H4 (cell line): ENCODE measurements at regions not wholly inside any gene's neighbourhood (a gene's known extent, or its start where the extent isn't known, plus 50 kb on each side); places are given as distances from the start of the nearest gene placed in this dataset.
A peak's percentile ranks its signal among the peaks of the same experiment; 100 is the strongest.
"Not testable (repeated sequence)": the region's sequence is repeated elsewhere in the genome, so short reads cannot be mapped to it uniquely, and the experiment has no call there.

Source experiments
- DNase-seq: peaks from one replicate; pipeline ENCODE4 v3.0.0-alpha.2; 2015; ENCODE audit warnings: low spot score

DNA sequence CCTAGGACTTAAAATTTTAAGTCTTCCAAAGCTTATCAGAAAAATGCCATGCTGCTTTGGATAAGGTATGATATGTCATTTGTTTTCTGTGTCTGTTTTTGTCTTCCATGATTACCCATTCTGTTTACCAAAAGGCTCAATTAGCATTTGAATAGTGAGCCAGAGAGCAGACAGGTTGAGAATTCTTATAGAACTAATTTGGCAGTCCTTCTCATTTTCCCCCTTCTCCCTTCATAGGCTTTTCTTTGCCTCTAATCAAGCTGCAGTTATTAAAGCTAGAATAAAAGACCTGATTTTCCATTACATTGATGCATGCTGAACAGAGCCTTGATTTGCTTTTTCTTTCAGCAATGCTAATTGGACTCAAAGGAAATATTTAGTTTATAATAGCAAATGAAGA is 993.0 kb downstream of the MAT2B start:
- DNase-seq = no peak

DNA sequence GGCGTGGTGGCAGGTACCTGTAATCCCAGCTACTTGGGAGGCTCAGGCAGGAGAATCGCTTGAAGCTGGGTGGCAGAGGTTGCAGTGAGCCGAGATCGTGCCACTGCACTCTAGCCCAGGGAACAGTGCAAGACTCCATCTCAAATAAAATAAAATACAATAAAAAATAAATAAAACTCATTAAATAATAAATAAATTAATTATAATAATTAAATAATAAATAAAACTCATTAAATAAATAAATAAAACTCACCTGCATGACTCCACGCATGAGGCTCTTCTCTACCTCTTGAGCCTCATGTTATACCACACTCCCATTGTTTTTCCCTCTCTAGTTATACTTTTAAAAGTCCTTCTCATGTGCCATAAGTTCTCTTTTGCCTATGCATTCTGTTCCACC is 995.4 kb downstream of the MAT2B start:
- no peak for DNase-seq

DNA sequence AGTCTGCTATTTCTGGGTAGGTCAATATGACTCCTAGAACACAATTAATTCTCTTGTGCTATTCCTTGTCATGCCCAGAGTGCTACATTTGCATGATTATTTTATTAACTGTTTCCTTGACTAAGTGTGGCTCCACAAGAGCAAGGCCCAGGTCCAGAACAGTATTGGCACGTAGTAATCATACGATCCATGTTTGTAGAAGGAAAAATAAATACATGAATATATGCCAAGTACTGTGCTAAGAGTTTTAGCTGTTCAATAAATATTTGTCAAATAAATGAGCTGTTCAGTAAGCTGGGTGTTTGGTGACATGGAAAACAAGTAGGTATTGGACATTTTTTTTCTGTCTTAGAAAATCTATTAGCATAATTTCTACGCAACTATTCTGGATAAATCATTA is 995.9 kb downstream of the MAT2B start:
- DNase-seq = no peak

DNA sequence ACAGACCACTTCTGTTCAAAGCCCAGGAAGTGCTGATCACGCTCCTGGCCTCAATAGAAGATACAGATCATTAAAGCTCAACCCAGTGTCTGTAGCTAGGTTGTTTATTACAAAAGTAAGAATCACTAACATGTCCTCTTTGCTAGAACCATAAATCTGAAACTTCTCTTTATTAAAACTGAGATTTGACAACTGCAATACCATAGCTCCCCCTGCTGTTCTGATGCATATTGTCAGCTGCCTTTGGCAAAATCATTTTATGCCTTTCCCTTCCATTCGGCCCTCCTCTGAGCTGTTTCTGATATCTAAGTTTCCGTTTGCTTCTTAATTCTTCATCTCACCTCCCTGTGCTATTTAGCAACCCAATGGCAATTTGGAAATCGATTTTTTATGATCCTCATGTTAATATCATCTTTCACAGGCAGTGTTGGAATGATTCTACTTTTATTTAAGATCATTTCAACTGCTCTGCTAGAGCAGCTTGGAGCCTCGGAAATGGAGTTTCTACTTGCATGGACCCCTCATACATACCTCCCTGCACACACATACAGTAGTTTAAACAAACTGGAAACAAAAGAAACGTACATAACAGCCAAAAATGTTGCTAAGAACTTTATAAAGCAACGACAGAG is 998.8 kb downstream of the MAT2B start:
- DNase-seq = peak; percentile 49

DNA sequence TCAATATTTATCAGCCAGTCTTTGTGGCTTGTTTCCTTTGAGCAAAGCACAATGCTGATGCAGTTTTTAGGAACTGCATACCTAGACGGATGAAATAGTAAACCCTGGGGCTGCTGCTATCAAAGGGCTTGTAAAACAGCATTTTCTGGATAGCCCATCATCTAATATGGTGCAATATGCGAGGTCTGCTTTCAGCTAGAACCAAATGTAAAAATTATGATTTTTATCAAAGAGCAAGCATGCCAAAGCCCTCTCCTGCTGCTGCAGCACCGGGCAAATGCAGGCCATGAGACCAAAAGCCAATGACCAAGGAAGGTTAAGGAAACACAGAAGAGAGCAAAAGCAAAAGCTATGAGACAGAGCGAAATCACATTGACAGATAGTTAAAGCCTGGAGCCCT is 1000.4 kb downstream of the MAT2B start:
- no peak for DNase-seq

DNA sequence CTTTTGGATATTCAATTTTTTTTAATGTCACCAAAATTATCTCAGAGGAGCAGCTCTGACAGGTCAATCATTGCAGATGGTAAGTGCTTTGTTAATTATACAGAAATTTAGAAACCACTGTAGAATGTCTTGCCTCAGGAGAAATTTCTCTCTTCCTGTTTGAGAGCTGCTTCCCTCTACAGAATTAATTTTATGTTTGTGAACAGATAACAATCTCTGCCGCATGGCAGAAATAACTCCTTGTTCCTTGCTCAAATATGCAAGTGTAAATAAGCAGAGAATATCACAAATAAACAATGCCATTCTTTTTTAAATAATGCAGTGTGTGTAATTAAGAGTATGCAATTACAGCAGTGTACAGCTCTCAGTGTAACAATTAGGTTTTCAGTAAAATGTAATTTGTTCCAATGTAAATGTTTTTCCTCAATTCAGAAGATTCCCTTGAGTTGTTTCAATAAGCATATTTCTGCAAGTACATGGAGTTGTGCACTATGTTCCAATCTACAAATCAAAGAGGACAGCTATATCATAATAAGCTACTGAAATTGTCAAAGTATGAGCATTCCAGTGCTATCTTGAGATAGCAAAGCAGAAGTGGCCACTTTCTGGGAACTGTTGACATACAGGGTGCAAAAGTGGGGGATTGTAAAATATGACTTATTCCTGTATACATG is 1012.8 kb downstream of the MAT2B start:
- DNase-seq = peak; percentile 5

DNA sequence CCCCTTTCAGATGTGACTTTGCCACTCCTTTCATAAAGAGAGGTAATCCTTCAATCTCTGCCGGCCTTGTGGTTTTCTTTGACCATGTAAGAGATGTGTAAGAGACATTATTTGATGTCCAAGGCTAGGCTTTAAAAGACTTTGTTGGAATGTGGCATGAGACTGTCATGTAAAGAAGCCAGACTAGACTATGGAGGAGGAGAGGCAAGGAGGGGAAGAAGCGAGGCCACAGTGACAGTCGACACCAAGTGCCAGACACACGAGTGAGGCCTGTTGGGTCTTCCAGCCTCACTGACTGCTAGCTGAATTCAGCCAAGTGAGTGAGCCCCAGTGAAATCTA is 1013.3 kb downstream of the MAT2B start:
- no peak for DNase-seq

DNA sequence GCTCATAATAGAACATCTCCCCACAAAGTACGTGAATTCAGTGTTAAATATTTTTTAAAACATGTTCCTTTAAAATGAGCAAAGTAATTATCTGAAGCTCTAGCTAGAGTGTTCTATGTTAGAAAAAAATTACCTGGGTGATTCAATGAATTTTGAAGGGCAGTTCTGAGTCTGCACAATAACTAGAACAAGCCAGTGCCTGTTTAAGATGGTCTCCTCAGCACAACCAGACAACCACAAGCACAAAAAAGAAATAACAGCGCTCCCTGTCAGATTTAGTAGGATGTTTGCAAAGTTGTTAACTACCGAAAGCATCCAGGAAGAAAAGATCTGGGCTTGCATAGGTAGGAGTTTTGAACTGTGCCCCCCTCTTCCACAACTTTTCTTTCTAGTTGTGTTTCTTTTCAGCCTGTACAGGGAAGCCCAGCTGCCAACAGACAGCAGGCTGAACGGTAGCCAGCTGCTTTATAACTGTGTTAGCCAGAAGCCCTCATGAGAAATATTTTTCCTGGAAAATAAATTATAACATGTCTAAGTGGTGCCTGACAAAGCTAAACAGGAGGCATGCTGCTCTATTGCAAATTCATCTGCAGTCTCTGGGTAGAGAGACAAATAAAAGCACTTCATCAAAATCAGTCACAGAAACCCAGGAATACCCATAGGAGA is 1026.9 kb downstream of the MAT2B start:
- DNase-seq = no peak

DNA sequence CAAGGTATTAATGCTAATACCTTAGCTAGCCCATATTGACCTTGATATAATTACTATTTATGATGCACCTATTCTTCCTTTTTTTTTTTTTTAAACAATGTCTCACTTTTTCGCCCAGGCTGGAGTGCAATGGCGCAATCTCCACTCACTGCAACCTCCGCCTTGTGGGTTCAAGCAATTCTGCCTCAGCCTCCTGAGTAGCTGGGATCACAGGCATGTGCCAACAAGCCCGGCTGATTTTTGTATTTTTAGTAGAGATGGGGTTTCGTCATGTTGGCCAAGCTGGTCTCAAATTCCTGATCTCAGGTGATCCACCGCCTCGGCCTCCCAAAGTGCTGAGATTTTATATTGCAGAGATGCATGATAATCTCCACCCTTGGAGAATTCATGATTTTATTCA is 1028.0 kb downstream of the MAT2B start:
- not testable (repeated sequence) for DNase-seq

DNA sequence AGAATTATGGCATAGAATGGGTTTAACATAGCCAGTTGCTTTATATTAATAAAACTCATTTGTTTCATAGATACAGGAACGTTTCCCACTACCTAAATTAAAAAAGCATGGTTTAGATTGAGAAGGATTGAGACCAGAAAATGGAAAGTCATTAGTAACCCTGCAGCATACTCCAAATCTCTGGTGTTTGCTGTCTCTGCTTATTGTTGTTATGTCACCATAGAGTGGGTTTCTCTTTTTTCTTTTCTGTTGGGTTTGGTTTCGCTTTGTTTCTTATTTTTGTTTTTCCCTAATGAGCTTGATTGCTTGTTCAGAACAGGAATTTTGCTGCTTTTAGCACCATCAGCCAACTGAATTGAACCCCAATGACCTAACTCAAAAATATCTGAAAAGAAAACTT is 1034.8 kb downstream of the MAT2B start:
- no peak for DNase-seq

DNA sequence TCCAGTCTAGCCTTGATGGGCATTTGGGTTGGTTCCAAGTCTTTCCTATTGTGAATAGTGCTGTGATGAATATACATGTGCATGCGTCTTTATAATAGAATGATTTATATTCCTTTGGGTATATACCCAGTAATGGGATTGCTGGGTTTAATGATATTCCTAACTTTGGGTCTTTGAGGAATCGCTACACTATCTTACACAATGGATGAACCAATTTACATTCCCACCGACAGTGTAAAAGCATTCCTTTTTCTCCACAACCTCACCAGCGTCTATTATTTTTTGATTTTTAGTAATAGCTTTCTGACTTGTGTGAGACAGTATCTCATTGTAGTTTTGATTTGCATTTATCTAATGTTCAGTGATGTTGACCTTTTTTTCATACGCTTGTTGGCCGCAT is 1040.1 kb downstream of the MAT2B start:
- no peak for DNase-seq

DNA sequence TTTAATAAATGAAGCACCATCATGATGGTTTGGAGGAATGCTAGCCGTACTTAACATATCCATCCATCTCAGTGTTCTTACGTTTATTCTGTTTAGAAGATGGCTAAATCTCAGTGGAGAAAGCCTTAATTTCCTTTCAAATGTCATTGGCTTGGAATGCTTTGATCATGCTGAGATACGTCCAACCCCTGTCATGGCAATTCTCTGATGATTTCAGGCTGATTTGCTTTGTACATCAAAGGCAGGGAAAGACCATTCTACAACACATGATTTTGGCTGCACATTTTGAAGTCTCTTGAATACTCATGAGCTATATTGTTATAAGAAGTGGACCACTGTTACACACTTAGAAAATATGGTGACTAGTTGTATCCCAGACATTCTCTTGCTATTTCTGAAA is 1048.4 kb downstream of the MAT2B start:
- DNase-seq = no peak

DNA sequence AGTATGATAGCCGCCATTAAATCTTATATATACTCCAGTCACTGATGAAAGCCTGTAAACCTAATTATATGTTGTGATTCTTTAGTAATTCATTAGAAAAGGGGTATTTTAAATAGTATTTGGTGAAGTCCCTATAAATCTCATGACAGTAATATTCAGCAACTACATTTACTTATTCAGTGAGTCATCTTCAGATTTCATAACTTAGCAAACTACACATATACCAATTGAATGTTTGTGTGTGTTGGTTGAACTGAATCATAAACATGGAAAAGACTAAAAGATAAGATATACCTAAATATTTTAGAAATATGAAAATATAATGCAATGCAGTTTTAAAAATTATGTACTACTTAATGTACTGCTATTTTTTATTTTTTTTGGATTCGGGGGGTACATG is 1050.4 kb downstream of the MAT2B start:
- no peak for DNase-seq

DNA sequence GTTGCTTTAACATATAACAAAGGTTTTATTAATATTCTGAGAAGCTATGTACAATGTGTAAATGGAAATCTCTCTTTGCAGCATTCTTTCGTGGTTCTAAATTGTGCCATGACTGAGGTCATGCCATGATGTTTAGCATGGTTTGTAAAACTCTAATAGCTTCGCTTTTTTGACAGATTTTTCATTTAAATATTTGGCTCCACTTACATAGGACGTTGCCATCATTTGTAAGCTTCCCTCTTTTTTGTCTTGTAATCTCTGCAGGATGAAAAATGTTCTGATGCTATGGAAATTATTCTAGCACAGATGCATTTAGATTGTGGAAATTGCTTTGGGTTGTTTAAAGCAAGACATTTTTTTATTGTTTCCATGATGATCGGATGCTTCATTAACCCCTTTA is 1054.8 kb downstream of the MAT2B start:
- no peak for DNase-seq

DNA sequence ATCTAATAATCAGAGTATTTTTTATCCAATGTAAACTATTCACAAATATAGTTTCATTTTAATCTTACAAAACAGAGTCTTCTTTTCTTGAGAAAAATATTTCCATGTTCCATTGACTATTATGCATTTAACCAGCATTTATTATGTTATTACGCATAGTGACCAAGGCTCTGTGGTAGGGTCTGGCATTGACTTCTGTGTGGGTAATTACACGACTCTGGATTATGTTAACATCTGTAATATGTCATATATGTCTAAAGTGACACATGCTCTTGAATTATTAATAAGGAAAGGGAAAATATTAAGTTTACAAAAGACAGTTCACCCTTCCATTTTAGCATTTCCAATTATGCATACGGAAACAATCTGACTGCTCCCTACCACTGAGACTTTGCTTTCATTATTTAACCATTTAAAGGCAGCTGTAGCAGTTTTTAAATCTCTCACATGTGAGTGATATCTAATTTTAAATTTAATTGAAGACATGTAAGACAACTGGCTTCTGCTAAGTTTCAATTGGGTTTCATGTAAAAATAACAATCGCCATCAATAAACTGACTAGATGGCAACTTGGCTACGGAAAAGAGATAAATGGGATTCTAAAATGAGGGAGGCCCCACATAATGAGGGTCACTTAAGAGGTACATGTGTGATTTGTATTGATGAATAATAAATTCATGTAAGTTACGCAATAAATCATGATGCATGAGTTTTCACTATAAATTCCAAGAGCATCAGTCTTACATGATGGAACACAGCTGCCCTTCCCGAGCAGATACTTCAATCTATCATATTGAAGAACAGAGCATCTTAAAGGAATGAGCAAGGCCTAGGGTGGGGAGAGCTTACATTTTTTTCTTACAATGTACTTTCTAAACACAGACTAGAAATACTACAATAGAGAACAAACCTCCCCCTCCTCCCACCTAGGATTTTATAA is 1056.8 kb downstream of the MAT2B start:
- DNase-seq = no peak

DNA sequence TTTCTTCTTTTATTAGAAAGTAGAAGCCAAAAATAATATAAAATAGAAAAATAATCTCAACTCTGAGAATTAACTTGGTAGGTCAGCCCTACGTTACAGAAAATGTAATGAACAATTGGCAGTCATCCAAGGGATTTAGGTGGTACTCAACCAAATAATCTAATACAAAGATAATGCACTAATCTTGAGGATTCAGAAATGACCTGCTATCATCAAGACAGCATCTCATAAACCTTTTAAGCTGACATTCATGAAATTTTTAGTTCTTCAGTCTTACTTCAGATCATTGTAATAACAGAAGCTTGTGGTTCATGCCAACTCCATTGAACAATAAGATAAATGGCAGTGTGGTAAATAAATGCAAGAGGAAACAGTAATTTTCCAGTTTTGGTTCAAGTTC is 1058.0 kb downstream of the MAT2B start:
- no peak for DNase-seq

DNA sequence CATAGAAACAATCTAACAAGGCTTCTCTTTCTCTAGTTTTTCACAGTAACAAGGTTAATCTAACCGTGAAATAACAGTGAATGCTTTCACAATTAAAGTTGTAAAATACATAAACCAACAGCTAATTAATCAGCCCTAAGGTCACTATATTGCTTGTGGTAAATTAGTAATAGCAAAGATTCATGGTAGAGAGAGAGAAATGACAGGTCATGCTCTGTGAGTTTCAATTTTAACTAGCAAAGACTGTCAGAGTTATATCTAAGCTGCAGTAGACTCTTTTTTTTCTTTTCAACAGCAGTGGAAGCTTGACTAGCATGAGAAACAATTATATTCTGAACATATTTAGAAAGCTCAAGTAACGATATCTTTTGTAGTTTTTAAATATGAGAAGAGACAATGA is 1068.0 kb downstream of the MAT2B start:
- no peak for DNase-seq

DNA sequence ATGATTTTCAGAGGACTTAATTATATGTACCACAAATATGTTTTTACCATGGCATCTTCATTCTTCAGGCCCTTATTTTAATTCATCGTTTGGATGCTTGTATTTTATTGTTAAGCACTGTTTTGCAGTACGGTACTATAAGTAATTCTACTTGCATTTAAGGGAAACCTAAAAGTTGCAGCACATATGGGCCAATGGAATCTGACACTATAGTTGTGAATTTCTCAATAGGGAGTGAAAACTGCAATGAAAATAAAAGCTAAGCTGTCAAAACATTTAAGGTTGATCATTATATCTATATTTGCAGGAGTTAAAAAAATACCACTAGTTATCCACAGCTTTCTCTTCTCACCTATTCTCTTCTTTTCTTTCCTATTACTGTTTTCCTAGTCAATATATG is 1071.8 kb downstream of the MAT2B start:
- no peak for DNase-seq

DNA sequence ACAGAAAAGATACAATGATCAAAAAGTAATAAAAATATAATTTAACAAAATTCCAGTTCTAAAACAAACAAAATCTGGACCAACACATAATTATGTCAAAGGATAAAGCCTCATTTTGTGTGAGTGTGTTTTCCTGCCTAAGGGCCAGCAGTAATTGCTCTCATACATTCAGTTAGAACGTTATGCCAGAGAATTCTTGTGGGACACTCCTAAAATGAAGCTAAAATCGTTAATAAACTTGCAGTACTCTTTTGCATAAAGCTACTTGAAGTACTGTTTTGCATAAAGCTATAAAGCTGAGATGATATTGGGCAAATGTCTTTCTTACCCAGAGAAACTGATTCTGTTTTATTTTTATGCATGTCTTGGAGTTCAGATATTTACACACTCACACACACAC is 1072.3 kb downstream of the MAT2B start:
- DNase-seq = no peak

DNA sequence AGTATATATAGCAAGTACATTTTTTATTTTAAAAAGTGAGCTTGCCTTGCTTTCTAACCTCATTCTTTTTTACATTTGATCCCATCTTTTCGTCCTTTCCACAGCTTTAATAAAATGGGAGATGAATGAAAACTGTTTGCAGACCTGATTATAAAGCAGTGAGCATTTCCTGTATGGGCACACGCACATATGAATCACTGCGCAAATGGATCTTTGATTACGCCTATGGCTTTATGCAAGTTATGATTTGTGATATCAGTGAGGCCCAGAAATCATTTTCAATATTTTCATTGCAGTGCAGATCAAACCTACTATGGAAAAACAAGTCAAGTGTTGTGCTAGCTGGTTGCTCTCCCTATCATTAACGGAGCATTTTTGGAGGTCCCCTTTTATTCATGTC is 1073.0 kb downstream of the MAT2B start:
- DNase-seq = no peak

DNA sequence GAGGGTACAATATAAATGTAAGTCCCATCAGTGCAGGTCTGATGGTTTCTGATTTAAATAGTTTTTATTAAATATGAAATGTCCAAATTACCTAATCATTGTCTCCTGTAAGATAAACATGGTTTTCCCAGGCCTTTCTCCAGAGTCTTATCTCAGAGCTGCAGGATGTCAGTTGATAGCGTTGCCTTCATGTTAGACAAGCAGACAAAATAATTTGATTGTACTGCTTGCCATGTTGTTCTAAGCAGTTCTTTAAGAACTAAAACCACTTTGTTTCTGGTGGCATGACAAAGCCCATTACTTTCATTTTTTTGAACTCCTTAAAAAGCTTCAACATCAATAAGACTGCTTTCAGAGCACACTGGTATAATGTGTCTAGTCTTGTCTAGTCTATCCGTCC is 1073.5 kb downstream of the MAT2B start:
- no peak for DNase-seq

DNA sequence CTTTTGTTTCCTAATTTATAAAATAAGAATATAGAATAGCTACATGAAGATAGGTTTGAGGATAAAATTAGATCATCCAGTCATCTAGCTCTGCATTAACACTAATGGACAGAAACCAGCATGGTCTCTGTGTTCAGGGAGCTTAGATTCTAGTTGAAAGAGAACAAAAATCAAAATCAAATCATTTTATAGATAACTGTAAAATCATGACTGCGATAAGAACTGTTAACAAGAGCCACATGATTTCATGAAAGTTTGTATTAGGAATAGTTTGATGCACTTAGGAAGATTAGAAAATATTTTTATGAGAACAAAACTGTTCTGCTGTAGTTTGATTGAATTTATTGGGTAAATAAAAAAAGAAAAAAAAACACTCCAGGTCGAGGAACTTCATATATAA is 1074.7 kb downstream of the MAT2B start:
- no peak for DNase-seq

DNA sequence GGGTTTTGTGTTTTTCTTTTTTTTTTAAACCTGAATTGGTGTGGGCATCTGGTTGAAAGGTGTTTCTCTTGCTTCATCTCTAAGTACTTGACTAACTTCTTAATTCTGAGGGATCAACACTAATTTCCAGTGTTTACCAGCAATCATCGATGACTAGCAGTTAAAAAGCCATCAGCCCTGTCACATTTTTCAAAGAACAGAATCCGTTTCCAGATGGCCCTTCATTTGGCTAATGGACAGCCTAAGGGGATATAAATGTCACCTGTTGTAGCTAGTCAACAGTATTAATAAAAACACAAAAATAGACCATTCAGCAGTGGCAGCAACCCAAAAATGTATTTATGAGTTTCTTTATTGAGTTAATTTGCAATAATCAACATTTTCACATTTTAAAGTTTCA is 1076.5 kb downstream of the MAT2B start:
- no peak for DNase-seq
